Endothelial cell (in vitro differentiated cells): ENCODE measurements at regions not wholly inside any gene's neighbourhood (a gene's known extent, or its start where the extent isn't known, plus 50 kb on each side); places are given as distances from the start of the nearest gene placed in this dataset.

ENCODE experiments used
- DNase-seq: peaks from one replicate; pipeline ENCODE4 v3.0.0; 2021; ENCODE audit warnings: low spot score
- H3K27ac Mint-ChIP-seq: one replicate; pipeline ENCODE4 v1.8.0; 2021; ENCODE audit warnings: mixed read lengths, inconsistent platforms; ENCODE audit not compliant: unreplicated experiment
- H3K27me3 Mint-ChIP-seq: one replicate; pipeline ENCODE4 v1.8.0; 2021; ENCODE audit warnings: mild to moderate bottlenecking, moderate library complexity, mixed read lengths, inconsistent platforms; ENCODE audit not compliant: unreplicated experiment
- H3K36me3 Mint-ChIP-seq: one replicate; pipeline ENCODE4 v1.8.0; 2021; ENCODE audit warnings: mild to moderate bottlenecking, low read depth, mixed read lengths, inconsistent platforms; ENCODE audit not compliant: unreplicated experiment
- H3K4me1 Mint-ChIP-seq: one replicate; pipeline ENCODE4 v1.8.0; 2021; ENCODE audit warnings: mild to moderate bottlenecking, mixed read lengths, inconsistent platforms; ENCODE audit not compliant: unreplicated experiment
- H3K4me3 Mint-ChIP-seq: one replicate; pipeline ENCODE4 v1.8.0; 2021; ENCODE audit warnings: mild to moderate bottlenecking, mixed read lengths, inconsistent platforms; ENCODE audit not compliant: unreplicated experiment
- H3K9me3 Mint-ChIP-seq: one replicate; pipeline ENCODE4 v1.8.0; 2021; ENCODE audit warnings: mixed read lengths, inconsistent platforms; ENCODE audit not compliant: unreplicated experiment
- CTCF ChIP-seq: fragments of 200-600 bp; sonication (generic); IDR thresholded peaks from one replicate; pipeline ENCODE4 v1.5.0; 2021; ENCODE audit warnings: antibody characterized with exemption; ENCODE audit not compliant: unreplicated experiment

- Mint-ChIP-seq H3K27ac (no peak overlapping the region), H3K4me3 (no peak overlapping the region), H3K27me3 (peaks cover 6% of the 10 kb centered on the region), H3K4me1 (no peaks in the 10 kb centered on the region), H3K9me3 (no peaks in the 10 kb centered on the region), H3K36me3 (no peaks in the 10 kb centered on the region)
- TF ChIP-seq CTCF = no peak
- no peak for DNase-seq
Observed at GRCh38 chr2:106995556-106995955, 109.6 kb upstream of the ST6GAL2 start.

GRCh38 chr2:106996171-106996769, 110.3 kb upstream of the ST6GAL2 start:
- Mint-ChIP-seq H3K4me1 (no peaks in the 10 kb centered on the region), H3K9me3 (no peaks in the 10 kb centered on the region), H3K36me3 (no peaks in the 10 kb centered on the region), H3K27me3 (peaks cover 6% of the 10 kb centered on the region), H3K4me3 (no peak overlapping the region), H3K27ac (no peak overlapping the region)
- no peak for DNase-seq
- TF ChIP-seq CTCF = no peak

- no peaks in the 10 kb centered on the region for H3K4me1 Mint-ChIP-seq
- H3K27me3 Mint-ChIP-seq = peaks cover 6% of the 10 kb centered on the region
- TF ChIP-seq CTCF = no peak
- no peak overlapping the region for H3K27ac Mint-ChIP-seq
- no peaks in the 10 kb centered on the region for H3K36me3 Mint-ChIP-seq
- no peak for DNase-seq
- no peak overlapping the region for H3K4me3 Mint-ChIP-seq
- H3K9me3 Mint-ChIP-seq = no peaks in the 10 kb centered on the region
Observed at GRCh38 chr2:106997204-106997603, 111.2 kb upstream of the ST6GAL2 start.

GRCh38 chr2:107001062-107001461, 115.1 kb upstream of the ST6GAL2 start:
- no peak overlapping the region for H3K27ac Mint-ChIP-seq
- DNase-seq = no peak
- H3K4me3 Mint-ChIP-seq = no peak overlapping the region
- TF ChIP-seq CTCF = no peak
- no peaks in the 10 kb centered on the region for H3K9me3 Mint-ChIP-seq
- no peaks in the 10 kb centered on the region for H3K36me3 Mint-ChIP-seq
- peaks cover 4% of the 10 kb centered on the region for H3K27me3 Mint-ChIP-seq
- H3K4me1 Mint-ChIP-seq = no peaks in the 10 kb centered on the region

GRCh38 chr2:107001551-107001950, 115.6 kb upstream of the ST6GAL2 start:
- no peak for TF ChIP-seq CTCF
- no peaks in the 10 kb centered on the region for H3K9me3 Mint-ChIP-seq
- no peaks in the 10 kb centered on the region for H3K36me3 Mint-ChIP-seq
- H3K27me3 Mint-ChIP-seq = peaks cover 4% of the 10 kb centered on the region
- H3K4me3 Mint-ChIP-seq = no peak overlapping the region
- no peaks in the 10 kb centered on the region for H3K4me1 Mint-ChIP-seq
- DNase-seq = no peak
- no peak overlapping the region for H3K27ac Mint-ChIP-seq
